ENCODE measurements at regions not wholly inside any gene's neighbourhood (a gene's known extent, or its start where the extent isn't known, plus 50 kb on each side); places are given as distances from the start of the nearest gene placed in this dataset.
A peak's percentile ranks its signal among the peaks of the same experiment; 100 is the strongest.

GRCh38 chr13:29993716-29994488 is 143.5 kb upstream of the UBL3 start:
- H3K27me3 ChIP-seq (ENCODE audit: control insufficient read depth in 1 of 2, insufficient read depth in 1 of 2, low read length in 2 of 2): no peaks in the 10 kb centered on the region
- no peak overlapping the region for H3K4me2 ChIP-seq (ENCODE audit: low read length, poor library complexity, severe bottlenecking)
- H4K8ac ChIP-seq (ENCODE audit: low read length): no peak overlapping the region
- H3K23ac ChIP-seq (ENCODE audit: low read length in 2 of 2): no peak overlapping the region
- H3K4me1 ChIP-seq (ENCODE audit: control insufficient read depth, insufficient read depth, low read depth, low read length): peaks cover 13% of the 10 kb centered on the region
- no peak overlapping the region for H3K27ac ChIP-seq (ENCODE audit: low read length, poor library complexity, severe bottlenecking)
- H2BK15ac ChIP-seq (ENCODE audit: low read depth, poor library complexity, severe bottlenecking): no peak overlapping the region
- peak; percentile 86 for DNase-seq
- no peaks in the 10 kb centered on the region for H3K79me1 ChIP-seq (replicated peaks; ENCODE audit: low read length, poor library complexity, severe bottlenecking)
- H3K4ac ChIP-seq (ENCODE audit: low read depth in 1 of 2, low read length in 2 of 2): peak overlapping the region; percentile 2 to 55
- peak overlapping the region in 1 of 2 experiments; percentile 52 for H3K4me3 ChIP-seq (ENCODE audit: insufficient read depth in 1 of 2, low read depth in 1 of 2, low read length in 2 of 2)
- H3K14ac ChIP-seq (ENCODE audit: low read length in 2 of 2): no peak overlapping the region
- H2BK120ac ChIP-seq (ENCODE audit: low read depth, low read length): peak overlapping the region; percentile 15
- no peaks in the 10 kb centered on the region for H3K9me3 ChIP-seq (ENCODE audit: control insufficient read depth, low read length)
- peak overlapping the region in 1 of 2 experiments; percentile 66 for H3K18ac ChIP-seq (ENCODE audit: low read depth in 1 of 2, low read length in 2 of 2)
- H2AFZ ChIP-seq (ENCODE audit: low read depth, low read length): no peak overlapping the region
- H3K9ac ChIP-seq (ENCODE audit: low read length): peak overlapping the region; percentile 88
- H2AK5ac ChIP-seq (ENCODE audit: low read length, severe bottlenecking): peak overlapping the region; percentile 54
- no peak overlapping the region for H2BK5ac ChIP-seq (ENCODE audit: low read depth, low read length, poor library complexity, severe bottlenecking)
- H3K36me3 ChIP-seq (ENCODE audit: control insufficient read depth in 1 of 2, insufficient read depth in 2 of 2, low read depth in 1 of 2, low read length in 2 of 2): peaks cover 0 to 7% of the 10 kb centered on the region in 2 experiments
- 40% methylated on average over 12 of the region's 12 CpGs for WGBS
- peak overlapping the region in 1 of 2 experiments; percentile 68 for H2BK12ac ChIP-seq (ENCODE audit: low read length in 2 of 2)
- no peak overlapping the region for H4K91ac ChIP-seq (ENCODE audit: low read length)

- no peak for DNase-seq
- peaks cover 6% of the 10 kb centered on the region for H3K9me3 ChIP-seq (ENCODE audit: control insufficient read depth, low read length)
- H4K8ac ChIP-seq (ENCODE audit: low read length): no peak overlapping the region
- H2BK120ac ChIP-seq (ENCODE audit: low read depth, low read length): no peak overlapping the region
- no peak overlapping the region for H3K27ac ChIP-seq (ENCODE audit: low read length, poor library complexity, severe bottlenecking)
- H3K27me3 ChIP-seq (ENCODE audit: control insufficient read depth in 1 of 2, insufficient read depth in 1 of 2, low read length in 2 of 2): no peaks in the 10 kb centered on the region
- H3K4me1 ChIP-seq (ENCODE audit: control insufficient read depth, insufficient read depth, low read depth, low read length): peaks cover 13% of the 10 kb centered on the region
- no peak overlapping the region for H2BK12ac ChIP-seq (ENCODE audit: low read length in 2 of 2)
- H3K4me3 ChIP-seq (ENCODE audit: insufficient read depth in 1 of 2, low read depth in 1 of 2, low read length in 2 of 2): no peak overlapping the region
- no peak overlapping the region for H4K91ac ChIP-seq (ENCODE audit: low read length)
- peak overlapping the region; percentile 88 for H3K9ac ChIP-seq (ENCODE audit: low read length)
- no peak overlapping the region for H2BK5ac ChIP-seq (ENCODE audit: low read depth, low read length, poor library complexity, severe bottlenecking)
- no peak overlapping the region for H2AK5ac ChIP-seq (ENCODE audit: low read length, severe bottlenecking)
- H3K79me1 ChIP-seq (replicated peaks; ENCODE audit: low read length, poor library complexity, severe bottlenecking): no peaks in the 10 kb centered on the region
- peaks cover 0 to 7% of the 10 kb centered on the region in 2 experiments for H3K36me3 ChIP-seq (ENCODE audit: control insufficient read depth in 1 of 2, insufficient read depth in 2 of 2, low read depth in 1 of 2, low read length in 2 of 2)
- H2BK15ac ChIP-seq (ENCODE audit: low read depth, poor library complexity, severe bottlenecking): no peak overlapping the region
- no peak overlapping the region for H2AFZ ChIP-seq (ENCODE audit: low read depth, low read length)
- WGBS: 99% methylated on average over 4 of the region's 4 CpGs
- no peak overlapping the region for H3K4me2 ChIP-seq (ENCODE audit: low read length, poor library complexity, severe bottlenecking)
- H3K18ac ChIP-seq (ENCODE audit: low read depth in 1 of 2, low read length in 2 of 2): peak overlapping the region in 1 of 2 experiments; percentile 28
- no peak overlapping the region for H3K4ac ChIP-seq (ENCODE audit: low read depth in 1 of 2, low read length in 2 of 2)
- no peak overlapping the region for H3K23ac ChIP-seq (ENCODE audit: low read length in 2 of 2)
- H3K14ac ChIP-seq (ENCODE audit: low read length in 2 of 2): no peak overlapping the region
Measured at GRCh38 chr13:29993196-29993595, 142.8 kb upstream of the UBL3 start.

- H3K27me3 ChIP-seq (ENCODE audit: control insufficient read depth in 1 of 2, insufficient read depth in 1 of 2, low read length in 2 of 2): no peaks in the 10 kb centered on the region
- H3K4ac ChIP-seq (ENCODE audit: low read depth in 1 of 2, low read length in 2 of 2): no peak overlapping the region
- H2BK5ac ChIP-seq (ENCODE audit: low read depth, low read length, poor library complexity, severe bottlenecking): no peak overlapping the region
- H3K18ac ChIP-seq (ENCODE audit: low read depth in 1 of 2, low read length in 2 of 2): no peak overlapping the region
- no peak overlapping the region for H3K9ac ChIP-seq (ENCODE audit: low read length)
- 8% methylated on average over 6 of the region's 6 CpGs for WGBS
- no peak overlapping the region for H3K4me3 ChIP-seq (ENCODE audit: insufficient read depth in 1 of 2, low read depth in 1 of 2, low read length in 2 of 2)
- H3K36me3 ChIP-seq (ENCODE audit: control insufficient read depth in 1 of 2, insufficient read depth in 2 of 2, low read depth in 1 of 2, low read length in 2 of 2): peaks cover 0 to 7% of the 10 kb centered on the region in 2 experiments
- H3K4me1 ChIP-seq (ENCODE audit: control insufficient read depth, insufficient read depth, low read depth, low read length): peaks cover 13% of the 10 kb centered on the region
- no peak overlapping the region for H3K23ac ChIP-seq (ENCODE audit: low read length in 2 of 2)
- H2BK15ac ChIP-seq (ENCODE audit: low read depth, poor library complexity, severe bottlenecking): no peak overlapping the region
- no peak overlapping the region for H3K14ac ChIP-seq (ENCODE audit: low read length in 2 of 2)
- H4K91ac ChIP-seq (ENCODE audit: low read length): no peak overlapping the region
- no peak overlapping the region for H2BK120ac ChIP-seq (ENCODE audit: low read depth, low read length)
- H2AFZ ChIP-seq (ENCODE audit: low read depth, low read length): no peak overlapping the region
- no peaks in the 10 kb centered on the region for H3K79me1 ChIP-seq (replicated peaks; ENCODE audit: low read length, poor library complexity, severe bottlenecking)
- H3K4me2 ChIP-seq (ENCODE audit: low read length, poor library complexity, severe bottlenecking): no peak overlapping the region
- no peak overlapping the region for H2BK12ac ChIP-seq (ENCODE audit: low read length in 2 of 2)
- DNase-seq: peak; percentile 95
- no peak overlapping the region for H2AK5ac ChIP-seq (ENCODE audit: low read length, severe bottlenecking)
- peaks cover 22% of the 10 kb centered on the region for H3K9me3 ChIP-seq (ENCODE audit: control insufficient read depth, low read length)
- H4K8ac ChIP-seq (ENCODE audit: low read length): no peak overlapping the region
- no peak overlapping the region for H3K27ac ChIP-seq (ENCODE audit: low read length, poor library complexity, severe bottlenecking)
Measured at GRCh38 chr13:29991343-29991742, 140.9 kb upstream of the UBL3 start.

GRCh38 chr13:29987340-29987739 is 136.9 kb upstream of the UBL3 start:
- Histone ChIP-seq H2BK5ac (ENCODE audit: low read depth, low read length, poor library complexity, severe bottlenecking) (no peak overlapping the region), H2BK15ac (ENCODE audit: low read depth, poor library complexity, severe bottlenecking) (no peak overlapping the region), H3K14ac (ENCODE audit: low read length in 2 of 2) (no peak overlapping the region), H3K4me2 (ENCODE audit: low read length, poor library complexity, severe bottlenecking) (no peak overlapping the region), H3K23ac (ENCODE audit: low read length in 2 of 2) (no peak overlapping the region), H3K4ac (ENCODE audit: low read depth in 1 of 2, low read length in 2 of 2) (no peak overlapping the region), H3K9ac (ENCODE audit: low read length) (no peak overlapping the region), H4K8ac (ENCODE audit: low read length) (no peak overlapping the region), H3K18ac (ENCODE audit: low read depth in 1 of 2, low read length in 2 of 2) (no peak overlapping the region), H2BK12ac (ENCODE audit: low read length in 2 of 2) (no peak overlapping the region), H3K79me1 (replicated peaks; ENCODE audit: low read length, poor library complexity, severe bottlenecking) (no peaks in the 10 kb centered on the region), H3K27ac (ENCODE audit: low read length, poor library complexity, severe bottlenecking) (no peak overlapping the region), H3K9me3 (ENCODE audit: control insufficient read depth, low read length) (peaks cover 38% of the 10 kb centered on the region), H2BK120ac (ENCODE audit: low read depth, low read length) (no peak overlapping the region), H3K27me3 (ENCODE audit: control insufficient read depth in 1 of 2, insufficient read depth in 1 of 2, low read length in 2 of 2) (no peaks in the 10 kb centered on the region), H3K4me1 (ENCODE audit: control insufficient read depth, insufficient read depth, low read depth, low read length) (peaks cover 3% of the 10 kb centered on the region), H2AFZ (ENCODE audit: low read depth, low read length) (no peak overlapping the region), H3K4me3 (ENCODE audit: insufficient read depth in 1 of 2, low read depth in 1 of 2, low read length in 2 of 2) (no peak overlapping the region), H2AK5ac (ENCODE audit: low read length, severe bottlenecking) (no peak overlapping the region), H3K36me3 (ENCODE audit: control insufficient read depth in 1 of 2, insufficient read depth in 2 of 2, low read depth in 1 of 2, low read length in 2 of 2) (peaks cover 0 to 7% of the 10 kb centered on the region in 2 experiments), H4K91ac (ENCODE audit: low read length) (no peak overlapping the region)
- no peak for DNase-seq

Data from mesenchymal stem cell (in vitro differentiated cells and primary cell).